K562 (cell line): ENCODE measurements at regions not wholly inside any gene's neighbourhood (a gene's known extent, or its start where the extent isn't known, plus 50 kb on each side); places are given as distances from the start of the nearest gene placed in this dataset.
A peak's percentile ranks its signal among the peaks of the same experiment; 100 is the strongest.

Experiments used
- HNRNPH1 ChIP-seq: fragments of 200-400 bp; formaldehyde crosslinking; optimal IDR thresholded peaks from 2 replicates; pipeline ENCODE3; 2017; ENCODE audit warnings: low read depth, mild to moderate bottlenecking, low read length, moderate library complexity
- MGA ChIP-seq: fragments of 450-650 bp; IDR thresholded peaks from 2 replicates; pipeline ENCODE4 v1.6.1; 2016; ENCODE audit warnings: mild to moderate bottlenecking, moderate library complexity
- PTRF ChIP-seq: fragments of 450-650 bp; IDR thresholded peaks from 2 replicates; pipeline ENCODE4 v1.6.1; 2016; ENCODE audit warnings: mild to moderate bottlenecking, missing genetic modification characterization, missing compliant biosample characterization
- RCOR1 ChIP-seq, 2 experiments: IDR thresholded peaks; 2 replicates each; pipeline ENCODE4 v1.6.1; 2012; ENCODE audit warnings: low read depth in 2 of 2, low read length in 2 of 2, borderline replicate concordance in 1 of 2, improper control_type of control experiment in 1 of 2
- RHOXF2B ChIP-seq: fragments of 250-450 bp; sonication (Bioruptor Pico); conservative IDR thresholded peaks from 2 replicates; pipeline ENCODE4 v1.5.1; 2021
- U2AF2 ChIP-seq: fragments of 200-400 bp; formaldehyde crosslinking; optimal IDR thresholded peaks from 2 replicates; pipeline ENCODE3; 2017; ENCODE audit warnings: low read depth, mild to moderate bottlenecking, low read length
- YY1 ChIP-seq, 3 experiments: IDR thresholded peaks; 2 replicates each; pipeline ENCODE4 v1.6.1; 2011; ENCODE audit warnings: low read length in 2 of 3, mild to moderate bottlenecking in 2 of 3, moderate library complexity in 2 of 3, borderline replicate concordance in 1 of 3, control low read depth in 1 of 3, low read depth in 1 of 3; ENCODE audit not compliant: insufficient read depth in 3 of 3, insufficient replicate concordance in 2 of 3, control insufficient read depth in 1 of 3, insufficient read length in 1 of 3; ENCODE audit errors: extremely low read depth in 1 of 3

GRCh38 chr12:123034022-123034541 lies 53.6 kb downstream of the ARL6IP4 start (continued):
- TF ChIP-seq RCOR1 (IDR thresholded peaks at IDR 0.05; ENCODE audit: borderline replicate concordance in 1 of 2, low read depth in 2 of 2, low read length in 2 of 2) (0 out of 4 replicates have a peak, but pooled peaks of 1 of the 2 experiments have one; percentile 44), U2AF2 (no peak), HNRNPH1 (no peak), YY1 (IDR thresholded peaks at IDR 0.05; ENCODE audit: borderline replicate concordance in 1 of 3, control insufficient read depth in 1 of 3, extremely low read depth in 1 of 3, insufficient read depth in 3 of 3, insufficient read length in 1 of 3, insufficient replicate concordance in 2 of 3, low read depth in 1 of 3, low read length in 2 of 3) (peak in 1 of 3 experiments; percentile 22), PTRF (tag) (no peak), MGA (no peak), RHOXF2B (CRISPR knock-in tag) (no peak)
